ENCODE measurements at regions not wholly inside any gene's neighbourhood (a gene's known extent, or its start where the extent isn't known, plus 50 kb on each side); places are given as distances from the start of the nearest gene placed in this dataset.

- TF ChIP-seq RREB1 (CRISPR knock-in tag; IDR thresholded peaks at IDR 0.05) (no peak), E2F6 (IDR thresholded peaks at IDR 0.05; ENCODE audit: borderline replicate concordance in 1 of 2, extremely low read depth in 1 of 2, insufficient read depth in 1 of 2, insufficient read length in 1 of 2, low read depth in 1 of 2, low read length in 1 of 2, poor library complexity in 1 of 2, severe bottlenecking in 1 of 2) (no peak), FOXK2 (conservative IDR thresholded peaks at IDR 0.05 in 1 of 2, IDR thresholded peaks at IDR 0.05 in 1 of 2; ENCODE audit: low read depth in 2 of 2) (no peak), TEAD4 (IDR thresholded peaks at IDR 0.05; ENCODE audit: low read length) (no peak), TEAD4 (CRISPR knock-in tag; IDR thresholded peaks at IDR 0.05; ENCODE audit: borderline replicate concordance) (no peak), TCF3 (CRISPR knock-in tag; IDR thresholded peaks at IDR 0.05) (no peak), ZNF24 (IDR thresholded peaks at IDR 0.05) (no peak)
These were observed 76.0 kb upstream of the TSC22D2 start (continued) for GRCh38 chr3:150331978-150332568.
